HK-2 (cell line): ENCODE measurements at regions not wholly inside any gene's neighbourhood (a gene's known extent, or its start where the extent isn't known, plus 50 kb on each side); places are given as distances from the start of the nearest gene placed in this dataset.
A peak's percentile ranks its signal among the peaks of the same experiment; 100 is the strongest.
"Not testable (repeated sequence)": the region's sequence is repeated elsewhere in the genome, so short reads cannot be mapped to it uniquely, and the experiment has no call there.

Experiments used
- DNase-seq: peaks from one replicate; pipeline ENCODE4 v3.0.0-alpha.2; 2018; ENCODE audit not compliant: unreplicated experiment

- DNase-seq = no peak
Measured at GRCh38 chr3:178340506-178340905, 195.7 kb upstream of the KCNMB2 start.

- DNase-seq = no peak
Measured at GRCh38 chr3:178341636-178342035, 194.6 kb upstream of the KCNMB2 start.

- DNase-seq = no peak
Measured at GRCh38 chr3:178342111-178342510, 194.1 kb upstream of the KCNMB2 start.

- no peak for DNase-seq
Measured at GRCh38 chr3:178343433-178344038, 192.7 kb upstream of the KCNMB2 start.

GRCh38 chr3:178345944-178346343, 190.3 kb upstream of the KCNMB2 start:
- DNase-seq = no peak

GRCh38 chr3:178348561-178349217, 187.5 kb upstream of the KCNMB2 start:
- not testable (repeated sequence) for DNase-seq

GRCh38 chr3:178349218-178349596, 187.0 kb upstream of the KCNMB2 start:
- not testable (repeated sequence) for DNase-seq

- DNase-seq = no peak
Measured at GRCh38 chr3:178350763-178351162, 185.5 kb upstream of the KCNMB2 start.

GRCh38 chr3:178352326-178353005, 183.8 kb upstream of the KCNMB2 start:
- DNase-seq = peak; percentile 7

- no peak for DNase-seq
Measured at GRCh38 chr3:178353006-178353694, 183.1 kb upstream of the KCNMB2 start.

GRCh38 chr3:178359728-178360127, 176.5 kb upstream of the KCNMB2 start:
- no peak for DNase-seq

GRCh38 chr3:178363048-178363447, 173.2 kb upstream of the KCNMB2 start:
- not testable (repeated sequence) for DNase-seq

- DNase-seq = no peak
Measured at GRCh38 chr3:178367817-178368617, 168.2 kb upstream of the KCNMB2 start.

GRCh38 chr3:178369006-178369405, 167.2 kb upstream of the KCNMB2 start:
- DNase-seq = no peak

- no peak for DNase-seq
Measured at GRCh38 chr3:178369811-178370210, 166.4 kb upstream of the KCNMB2 start.

- no peak for DNase-seq
Measured at GRCh38 chr3:178370387-178370786, 165.8 kb upstream of the KCNMB2 start.

GRCh38 chr3:178381555-178381954, 154.7 kb upstream of the KCNMB2 start:
- no peak for DNase-seq

- DNase-seq = no peak
Measured at GRCh38 chr3:178381971-178382448, 154.2 kb upstream of the KCNMB2 start.

- DNase-seq = no peak
Measured at GRCh38 chr3:178382449-178383061, 153.7 kb upstream of the KCNMB2 start.

- no peak for DNase-seq
Measured at GRCh38 chr3:178384321-178385230, 151.7 kb upstream of the KCNMB2 start.
